ENCODE measurements at regions not wholly inside any gene's neighbourhood (a gene's known extent, or its start where the extent isn't known, plus 50 kb on each side); places are given as distances from the start of the nearest gene placed in this dataset.
"Not testable (repeated sequence)": the region's sequence is repeated elsewhere in the genome, so short reads cannot be mapped to it uniquely, and the experiment has no call there.

DNA sequence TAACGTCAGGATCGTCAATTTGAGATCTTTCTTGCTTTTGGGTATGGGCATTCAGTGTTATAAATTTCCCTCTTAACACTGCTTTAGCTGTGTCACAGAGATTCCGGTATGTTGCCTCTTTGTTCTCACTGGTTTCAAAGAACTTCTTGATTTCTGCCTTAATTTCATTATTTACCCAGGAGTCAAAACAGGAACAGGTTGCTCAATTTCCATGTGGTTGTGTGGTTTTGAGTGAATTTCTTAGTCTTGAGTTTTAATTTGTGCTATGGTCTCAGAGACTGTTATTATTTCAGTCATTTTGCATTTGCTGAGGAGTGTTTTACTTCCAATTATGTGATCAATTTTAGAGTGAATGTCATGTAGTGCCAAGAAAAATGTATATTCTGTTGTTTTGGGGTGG lies 153.1 kb downstream of the PCDH17 start:
- no peak for DNase-seq (ENCODE audit: low spot score)

DNA sequence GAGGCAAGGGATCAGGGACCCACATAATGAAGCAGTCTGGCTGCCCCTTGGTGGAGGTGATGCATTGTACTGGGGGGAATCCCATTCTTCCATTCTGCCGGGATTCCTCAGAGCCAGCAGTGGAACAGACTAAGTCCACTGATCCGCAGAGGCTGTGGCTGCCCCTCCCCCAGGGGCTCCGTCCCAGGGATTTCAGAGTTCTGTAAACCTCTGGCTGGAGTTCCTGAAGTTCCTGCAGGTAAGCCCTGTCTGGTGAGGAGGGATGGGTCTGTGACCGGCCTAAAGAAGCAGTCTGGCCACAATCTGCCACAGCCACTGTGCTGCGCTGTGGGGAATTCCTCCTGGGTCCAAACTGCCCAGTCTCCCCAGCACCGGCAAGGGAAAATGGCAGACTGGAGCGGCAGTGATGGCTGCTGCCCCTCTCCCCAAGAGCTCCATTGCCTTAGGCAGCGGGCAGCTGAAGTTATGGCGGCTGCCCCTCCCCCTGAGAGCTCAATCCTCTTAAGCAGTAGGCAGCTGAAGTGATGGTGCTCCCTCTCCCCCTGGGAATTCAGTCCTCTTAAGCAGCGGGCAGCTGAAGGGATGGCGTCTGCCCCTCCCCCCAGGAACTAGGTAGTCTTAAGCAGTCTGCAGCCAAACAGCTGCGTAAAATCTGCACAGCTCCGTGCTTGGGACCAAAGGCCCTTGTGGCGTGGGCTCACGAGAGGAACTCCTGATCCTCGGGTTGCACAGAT lies 155.7 kb downstream of the PCDH17 start:
- DNase-seq (ENCODE audit: low spot score), result no peak

- no peak for DNase-seq (ENCODE audit: low spot score)
Observed at GRCh38 chr13:57799624-57800023, 168.1 kb downstream of the PCDH17 start.

- DNase-seq (ENCODE audit: low spot score), result no peak
Observed at GRCh38 chr13:57813651-57814050, 182.1 kb downstream of the PCDH17 start.

- DNase-seq (ENCODE audit: low spot score), result no peak
Observed at GRCh38 chr13:57815600-57815999, 184.1 kb downstream of the PCDH17 start.

DNA sequence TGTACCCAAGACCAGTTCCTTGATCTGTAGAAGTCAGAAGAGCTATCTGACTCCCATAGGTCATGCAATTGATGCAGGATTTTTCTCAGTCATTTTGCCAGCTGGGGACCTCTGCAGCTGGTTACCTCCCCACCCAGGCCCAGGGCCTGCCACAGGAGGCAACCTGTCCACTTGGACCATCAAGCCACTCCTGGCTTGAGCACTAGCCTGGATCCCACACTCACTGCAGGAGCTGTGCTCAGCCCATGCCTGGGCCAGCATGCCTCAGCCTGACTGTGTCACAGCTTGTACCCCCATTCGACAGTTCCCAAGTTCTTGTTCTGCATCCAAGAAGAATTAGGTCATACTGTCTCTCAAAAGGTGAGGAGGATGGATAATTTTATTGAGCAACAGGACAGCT lies 189.4 kb downstream of the PCDH17 start:
- no peak for DNase-seq (ENCODE audit: low spot score)

GRCh38 chr13:57823704-57824103 lies 192.2 kb downstream of the PCDH17 start:
- DNase-seq (ENCODE audit: low spot score), result no peak

DNA sequence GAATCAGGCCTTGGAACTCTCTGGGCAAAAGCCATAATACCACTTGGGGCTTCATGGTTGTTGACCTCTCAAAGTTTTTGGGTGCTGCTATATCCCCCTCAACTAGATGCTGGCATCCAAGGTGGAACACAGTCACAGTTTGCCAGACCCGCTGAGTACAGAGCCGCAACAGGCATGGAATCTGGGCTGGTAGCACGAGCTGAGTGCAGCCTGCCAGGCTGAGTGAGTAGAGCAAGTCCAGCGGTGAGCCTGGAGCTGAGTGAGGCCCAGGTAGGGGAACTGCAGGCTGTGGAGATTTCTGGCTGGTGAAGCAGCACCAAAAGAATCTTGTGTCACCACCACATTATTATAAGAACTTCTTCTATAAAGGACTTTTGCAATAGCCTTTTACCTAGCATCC lies 192.6 kb downstream of the PCDH17 start:
- DNase-seq (ENCODE audit: low spot score), result no peak

GRCh38 chr13:57825066-57825465 lies 193.5 kb downstream of the PCDH17 start:
- DNase-seq (ENCODE audit: low spot score), result no peak

DNA sequence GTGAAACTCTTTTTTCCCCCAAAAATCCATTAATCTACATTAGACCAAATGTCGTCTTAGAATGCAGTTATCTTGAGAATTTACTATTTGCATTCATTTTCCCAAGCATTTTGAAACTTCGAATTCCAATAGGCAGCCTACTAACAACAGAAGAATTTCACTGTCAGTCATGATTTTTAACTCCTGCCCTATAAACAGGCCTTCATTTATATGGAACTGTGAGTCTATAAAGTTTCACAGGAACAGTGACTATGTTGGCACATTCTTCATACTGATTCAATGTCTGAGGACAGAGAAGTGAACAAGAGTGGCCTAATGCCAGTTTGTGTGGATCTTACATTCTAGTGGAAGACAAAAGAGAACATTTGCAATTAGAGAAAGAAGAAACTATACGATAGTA lies 198.0 kb downstream of the PCDH17 start:
- DNase-seq (ENCODE audit: low spot score), result no peak

GRCh38 chr13:57832187-57832586 lies 200.6 kb downstream of the PCDH17 start:
- DNase-seq (ENCODE audit: low spot score), result no peak

GRCh38 chr13:57837801-57838200 lies 206.3 kb downstream of the PCDH17 start:
- DNase-seq (ENCODE audit: low spot score), result no peak

GRCh38 chr13:57843521-57843920 lies 212.0 kb downstream of the PCDH17 start:
- DNase-seq (ENCODE audit: low spot score), result no peak

DNA sequence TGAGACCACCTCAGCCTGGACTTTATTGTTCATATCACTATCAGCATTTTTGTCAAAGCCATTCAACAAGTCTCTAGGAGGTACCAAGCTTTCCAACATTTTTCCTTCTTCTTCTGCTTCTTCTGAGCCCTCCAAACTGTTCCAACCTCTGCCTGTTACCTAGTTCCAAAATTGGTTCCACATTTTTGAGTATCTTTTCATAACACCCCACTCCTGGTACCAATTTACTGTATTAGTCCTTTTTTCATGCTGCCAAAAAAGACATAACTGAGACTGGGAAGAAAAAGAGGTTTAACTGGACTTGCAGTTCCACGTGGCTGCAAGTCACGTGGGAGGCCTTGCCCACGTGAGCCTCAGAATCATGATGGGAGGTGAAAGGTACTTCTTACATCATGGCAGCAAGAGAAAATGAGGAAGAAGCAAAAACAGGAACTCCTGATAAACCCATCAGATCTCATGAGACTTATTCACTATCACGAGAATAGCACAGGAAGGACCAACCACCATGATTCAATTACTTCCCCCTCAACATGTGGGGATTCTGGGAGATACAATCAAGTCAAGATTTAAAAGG lies 215.1 kb downstream of the PCDH17 start:
- no peak for DNase-seq (ENCODE audit: low spot score)

DNA sequence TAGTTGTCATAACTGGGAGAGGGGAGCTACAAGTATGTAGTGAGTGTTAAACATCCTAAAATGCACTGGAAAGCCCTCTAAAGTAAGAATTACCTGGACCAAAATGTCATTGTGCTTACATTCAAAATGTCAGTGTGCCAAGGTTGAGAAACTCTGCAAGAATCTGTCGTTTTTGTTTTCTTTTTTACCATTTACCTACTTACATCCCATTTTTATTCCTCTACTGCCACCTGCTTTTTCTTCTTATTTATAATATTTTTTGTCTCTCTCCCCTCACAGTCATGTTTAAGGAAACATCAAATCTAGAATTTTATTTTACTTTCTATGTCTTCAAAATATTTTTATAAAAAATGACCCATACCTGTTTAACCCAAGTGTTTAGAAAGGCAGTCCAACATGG lies 226.4 kb downstream of the PCDH17 start:
- DNase-seq (ENCODE audit: low spot score), result no peak

DNA sequence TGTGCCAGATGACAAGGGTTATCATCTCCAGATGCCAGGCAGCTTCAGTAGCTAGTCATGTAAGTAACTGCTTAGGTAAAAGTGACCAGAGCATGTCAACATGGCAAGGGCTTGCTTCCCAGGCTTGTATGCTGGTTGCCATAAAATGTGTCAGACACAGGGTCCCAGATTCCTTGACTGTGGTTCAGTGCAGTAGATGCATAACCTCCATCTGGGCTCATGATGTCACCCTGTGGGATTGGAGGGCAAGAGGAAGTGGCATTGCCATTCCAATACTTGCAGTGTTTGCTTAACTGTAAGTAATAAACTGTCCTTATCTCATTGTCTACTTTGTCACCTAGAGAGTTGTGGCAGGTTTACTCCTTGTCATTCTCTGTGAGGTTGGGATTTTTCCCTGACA lies 226.8 kb downstream of the PCDH17 start:
- no peak for DNase-seq (ENCODE audit: low spot score)

DNA sequence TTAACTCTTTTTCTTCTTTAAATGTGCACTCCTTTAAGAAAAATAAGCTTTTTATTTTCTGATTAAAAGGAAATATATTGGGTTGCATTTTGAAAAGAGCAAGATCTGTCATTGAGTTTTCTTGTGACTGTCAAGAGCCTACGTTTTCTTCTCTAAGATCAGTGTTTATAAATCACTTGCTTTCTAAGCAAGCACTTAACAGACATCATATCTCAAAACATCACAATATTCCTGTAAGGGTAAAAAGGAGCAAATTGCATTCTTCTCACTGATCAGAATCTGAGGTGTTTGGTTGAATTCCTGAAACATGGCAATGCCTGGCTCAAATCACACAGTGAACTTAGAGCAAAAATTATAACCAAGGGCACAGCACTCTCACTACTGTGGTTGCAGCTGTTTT lies 231.3 kb downstream of the PCDH17 start:
- DNase-seq (ENCODE audit: low spot score), result no peak

- DNase-seq (ENCODE audit: low spot score), result no peak
Observed at GRCh38 chr13:57865600-57866294, 234.2 kb downstream of the PCDH17 start.

- no peak for DNase-seq (ENCODE audit: low spot score)
Observed at GRCh38 chr13:57874530-57874929, 243.0 kb downstream of the PCDH17 start.

- DNase-seq (ENCODE audit: low spot score), result no peak
Observed at GRCh38 chr13:57877601-57878000, 246.1 kb downstream of the PCDH17 start.

GRCh38 chr13:57878291-57878690 lies 246.7 kb downstream of the PCDH17 start:
- no peak for DNase-seq (ENCODE audit: low spot score)

DNA sequence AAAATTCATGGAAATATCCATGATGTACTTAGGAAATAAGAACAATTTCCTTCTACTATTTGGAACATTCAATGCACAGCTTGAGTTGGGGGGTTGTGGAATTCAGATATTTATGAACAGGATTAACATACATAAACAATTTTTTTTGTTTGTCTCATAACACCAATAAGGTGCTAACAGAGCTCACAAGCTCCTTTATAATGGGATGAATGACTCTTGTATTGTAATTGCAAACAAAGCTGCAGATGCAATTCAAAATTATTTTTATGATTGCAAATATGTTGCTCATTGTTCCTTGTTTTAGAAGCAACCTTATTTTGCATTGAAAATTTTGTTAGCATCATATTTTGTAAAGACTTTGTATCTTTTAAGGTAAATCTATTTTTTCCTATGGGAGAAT lies 265.7 kb downstream of the PCDH17 start:
- no peak for DNase-seq (ENCODE audit: low spot score)

DNA sequence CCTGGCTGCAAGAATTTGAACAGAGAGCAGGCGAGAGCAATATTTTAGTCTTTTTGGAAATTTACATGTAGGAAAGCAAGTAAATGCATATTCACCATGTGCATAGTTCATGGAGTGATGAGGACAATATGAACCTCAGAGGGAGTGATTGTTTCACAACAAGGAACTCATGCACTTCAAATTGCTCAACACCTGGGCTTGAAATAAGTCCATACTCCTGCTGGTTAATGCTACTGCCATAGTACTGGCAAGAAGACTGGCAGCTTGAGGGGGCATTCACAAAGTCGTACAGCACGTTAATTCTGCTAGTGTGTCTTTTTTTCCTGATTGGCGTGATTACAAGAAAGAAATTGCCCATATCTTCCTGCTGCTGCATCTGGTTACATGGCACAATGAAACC lies 267.6 kb downstream of the PCDH17 start:
- no peak for DNase-seq (ENCODE audit: low spot score)

DNA sequence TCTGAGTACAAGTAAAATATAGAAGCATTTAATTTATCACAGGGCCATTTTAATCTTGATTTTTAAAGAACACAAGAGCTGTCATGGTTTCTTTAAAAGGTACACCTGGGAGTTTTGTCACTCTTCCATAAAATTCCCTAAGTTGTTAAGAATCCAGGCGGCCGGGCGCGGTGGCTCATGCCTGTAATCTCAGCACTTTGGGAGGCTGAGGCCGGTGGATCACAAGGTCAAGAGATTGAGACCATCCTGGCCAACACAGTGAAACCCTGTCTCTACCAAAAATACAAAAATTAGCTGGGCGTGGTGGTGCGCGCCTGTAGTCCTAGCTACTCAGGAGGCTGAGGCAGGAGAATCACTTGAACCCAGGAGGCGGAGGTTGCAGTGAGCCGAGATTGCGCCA lies 278.3 kb downstream of the PCDH17 start:
- not testable (repeated sequence) for DNase-seq (ENCODE audit: low spot score)
